Midbrain (tissue), 1 donor: ENCODE measurements at regions not wholly inside any gene's neighbourhood (a gene's known extent, or its start where the extent isn't known, plus 50 kb on each side); places are given as distances from the start of the nearest gene placed in this dataset.
A peak's percentile ranks its signal among the peaks of the same experiment; 100 is the strongest.

Experiments
- DNase-seq: peaks from one replicate; lab custom pipeline; 2025; lab: John Stamatoyannopoulos, UW

DNA sequence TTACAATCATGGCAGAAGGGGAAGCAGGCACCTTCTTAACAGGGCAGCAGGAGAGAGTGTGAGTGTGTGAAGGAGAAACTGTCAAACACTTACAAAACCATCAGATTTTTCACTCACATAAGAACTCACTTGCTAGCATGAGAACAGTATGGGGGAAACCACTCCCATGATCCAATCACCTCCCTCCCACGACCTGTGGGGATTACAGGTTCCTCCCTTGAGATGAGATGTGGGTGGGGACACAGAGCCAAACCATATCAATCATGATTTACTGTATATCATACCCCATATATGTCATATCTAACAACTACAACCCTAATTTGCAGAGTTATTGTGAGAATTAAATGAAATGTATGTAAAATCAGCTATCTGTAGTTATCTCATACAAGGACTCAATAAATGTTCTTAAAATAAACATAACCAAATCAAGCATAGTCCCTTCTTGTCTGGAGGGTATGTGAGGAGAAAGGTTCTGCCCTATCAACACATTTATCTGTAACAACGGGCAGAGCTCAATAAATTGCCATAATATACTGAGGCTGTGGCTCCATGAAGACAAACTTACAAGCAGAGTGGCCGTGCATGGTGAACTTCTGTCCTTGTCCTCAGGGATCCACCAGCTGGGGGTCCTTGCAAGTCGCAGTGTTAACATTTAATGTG, 504.7 kb downstream of the SOX2 start:
- DNase-seq, result no peak

DNA sequence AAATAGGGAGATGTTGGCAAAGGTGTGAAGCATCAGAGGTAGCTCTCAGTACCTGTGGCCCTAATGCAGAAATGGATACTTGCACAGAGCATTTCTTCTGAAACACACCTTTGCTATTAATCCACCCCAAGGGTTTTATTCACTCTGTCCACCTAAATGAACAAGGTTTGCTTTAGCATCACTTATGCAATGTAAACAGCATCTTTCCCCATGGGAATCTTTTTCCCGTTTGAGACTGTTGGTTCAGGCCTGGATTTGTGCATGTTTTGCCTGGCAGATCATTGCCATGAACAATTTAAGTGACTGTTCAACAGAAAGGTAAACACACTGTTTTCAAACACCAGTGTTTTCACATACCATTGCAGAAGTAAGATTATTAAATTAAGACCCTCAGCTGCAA, 508.3 kb downstream of the SOX2 start:
- no peak for DNase-seq

DNA sequence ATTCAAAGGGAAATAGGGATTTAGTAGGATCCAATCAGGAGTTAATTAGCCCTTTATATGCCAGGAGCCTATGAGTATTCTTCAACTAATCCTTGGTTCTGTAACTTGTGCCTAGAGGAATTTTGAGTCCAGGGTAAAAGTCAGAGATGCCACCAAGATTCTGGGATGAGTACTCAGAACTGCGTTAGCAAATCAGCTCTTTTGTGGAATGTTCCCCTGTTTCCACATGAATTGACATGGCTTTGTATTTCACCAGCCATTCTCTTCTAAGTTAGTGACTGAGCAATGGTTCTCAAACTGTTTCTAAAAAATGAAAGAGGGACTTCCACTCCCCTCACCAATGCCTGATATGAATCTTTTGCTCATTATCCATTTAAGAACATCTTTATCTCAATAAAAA, 508.7 kb downstream of the SOX2 start:
- no peak for DNase-seq

DNA sequence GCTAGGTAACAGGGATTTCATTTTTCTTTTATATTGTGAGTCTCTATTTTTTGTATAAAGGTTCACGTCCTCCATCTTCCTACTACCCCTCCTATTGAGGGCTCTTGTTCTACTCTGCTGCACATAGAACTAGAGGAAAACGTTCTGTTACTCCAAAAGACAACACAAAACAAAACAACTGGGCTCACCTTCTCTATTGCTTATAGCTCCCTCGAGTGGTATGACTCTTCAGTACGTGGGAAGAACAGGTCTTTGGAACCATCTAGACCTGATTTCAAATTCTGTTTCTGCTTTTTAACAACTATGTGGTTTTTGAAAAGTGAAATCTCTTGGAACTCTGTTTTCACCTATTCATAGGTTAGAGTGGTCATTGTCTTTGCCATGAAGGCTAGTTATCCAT, 515.3 kb downstream of the SOX2 start:
- DNase-seq, result no peak

DNA sequence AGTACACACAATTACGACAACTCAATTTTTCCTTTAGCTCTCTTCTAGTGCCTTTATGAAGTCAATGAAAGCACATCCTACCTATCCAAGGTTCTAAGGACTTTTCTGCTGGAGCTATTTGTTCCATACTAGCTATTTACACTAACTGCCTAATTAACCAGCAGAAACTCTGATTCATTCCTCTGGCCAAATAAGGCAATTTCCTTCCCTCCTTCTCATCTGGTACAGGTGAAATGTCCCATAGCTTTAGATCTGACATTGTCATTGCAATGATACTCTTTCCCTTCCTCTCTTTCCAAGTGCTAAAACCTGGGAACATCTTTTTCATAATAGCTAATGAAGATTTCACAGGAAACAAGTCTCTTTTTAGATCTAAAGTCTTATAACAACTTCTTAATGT, 521.7 kb downstream of the SOX2 start:
- DNase-seq, result no peak

DNA sequence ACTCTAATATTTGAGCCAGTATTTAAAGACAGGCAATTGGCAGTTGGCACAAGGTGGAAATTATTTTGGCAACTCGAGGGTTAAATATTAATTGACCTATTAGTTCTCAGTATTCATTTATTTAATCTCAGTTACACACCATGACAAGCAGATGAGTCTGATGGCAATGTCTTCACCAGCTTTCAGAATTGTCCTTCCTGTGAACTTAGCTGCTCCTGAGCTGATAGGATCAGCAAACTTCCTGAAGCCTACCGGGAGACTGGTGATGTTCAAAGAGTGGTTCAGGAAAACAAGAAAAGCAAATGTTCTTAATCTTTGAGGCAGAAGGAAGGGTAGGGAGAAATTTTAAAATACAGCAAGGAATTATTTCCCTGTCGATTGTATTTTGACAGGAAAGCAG, 522.2 kb downstream of the SOX2 start:
- DNase-seq, result no peak

DNA sequence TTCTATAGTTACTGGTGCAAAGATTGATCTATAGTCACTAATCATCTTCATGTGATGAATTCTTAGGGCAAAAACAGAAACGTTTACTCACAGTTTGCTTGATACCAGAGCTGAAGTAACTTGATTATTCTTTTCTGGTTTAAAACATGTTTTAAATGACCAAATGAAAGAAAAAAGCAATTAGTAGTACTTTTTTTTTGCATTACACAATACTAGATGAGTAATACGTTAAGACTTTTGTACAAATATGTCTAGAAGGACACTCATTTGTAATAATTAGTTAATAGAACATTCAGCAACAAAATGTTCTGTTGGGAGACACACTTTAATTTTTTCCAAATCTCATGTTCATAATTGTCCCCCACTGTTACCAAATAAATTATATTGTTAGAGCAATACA, 523.2 kb downstream of the SOX2 start:
- no peak for DNase-seq

DNA sequence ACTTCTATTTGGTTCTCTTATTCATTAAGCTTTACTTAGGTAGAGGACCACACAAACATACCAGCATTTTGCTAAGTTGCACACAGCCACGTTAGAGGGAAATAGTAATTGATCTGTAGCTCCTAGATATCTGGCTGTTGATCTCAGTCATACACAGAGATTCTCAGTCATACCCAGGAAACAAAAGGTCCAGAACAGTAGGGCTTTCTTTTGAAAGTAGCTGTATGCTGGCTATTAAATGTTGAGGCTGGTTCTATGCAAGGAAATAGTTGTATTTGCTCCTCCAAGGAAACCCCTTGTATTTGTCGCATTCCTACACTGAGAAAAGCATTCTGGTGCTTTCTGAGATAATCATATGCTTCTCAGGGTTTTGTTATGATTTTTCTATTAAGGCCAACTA, 523.8 kb downstream of the SOX2 start:
- DNase-seq, result peak; percentile 42

DNA sequence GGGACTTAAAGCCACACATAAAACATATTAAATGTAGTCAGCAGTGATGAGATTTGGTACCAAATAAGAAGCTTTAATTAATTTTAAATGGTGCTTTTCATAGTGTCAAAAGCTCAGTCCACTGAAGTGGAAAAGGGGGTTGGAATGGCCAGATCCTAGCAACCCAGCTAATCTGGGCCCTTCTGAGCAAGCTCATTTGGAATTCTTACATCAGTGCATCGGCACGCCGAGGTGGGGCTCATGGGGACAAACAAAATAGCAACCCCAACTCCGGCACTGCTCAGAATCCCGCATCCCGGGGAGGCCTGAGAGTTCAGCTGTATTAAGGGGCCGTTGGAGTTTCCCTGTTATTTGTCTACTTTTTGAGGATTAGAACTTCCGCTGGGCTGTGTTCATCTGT, 526.4 kb downstream of the SOX2 start:
- DNase-seq, result peak; percentile 73

DNA sequence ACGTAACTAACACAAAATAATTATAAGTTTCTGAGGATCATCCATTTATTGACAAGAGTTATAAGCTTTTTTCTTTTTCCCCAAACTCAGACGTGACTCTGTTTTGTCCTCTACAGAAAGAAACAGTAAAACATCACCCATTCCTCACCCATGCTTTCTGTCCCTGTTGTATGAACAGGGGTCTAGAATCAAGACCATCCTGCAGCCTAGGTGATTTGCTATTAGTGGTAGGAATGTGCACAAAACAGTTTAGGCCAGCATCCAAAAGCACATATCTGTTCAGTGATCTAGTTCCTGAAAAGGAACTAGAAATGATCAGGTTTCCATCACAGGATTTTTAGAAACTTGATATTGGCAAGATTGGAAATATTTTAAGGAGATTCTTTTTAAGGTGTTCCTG, 527.6 kb downstream of the SOX2 start:
- no peak for DNase-seq

DNA sequence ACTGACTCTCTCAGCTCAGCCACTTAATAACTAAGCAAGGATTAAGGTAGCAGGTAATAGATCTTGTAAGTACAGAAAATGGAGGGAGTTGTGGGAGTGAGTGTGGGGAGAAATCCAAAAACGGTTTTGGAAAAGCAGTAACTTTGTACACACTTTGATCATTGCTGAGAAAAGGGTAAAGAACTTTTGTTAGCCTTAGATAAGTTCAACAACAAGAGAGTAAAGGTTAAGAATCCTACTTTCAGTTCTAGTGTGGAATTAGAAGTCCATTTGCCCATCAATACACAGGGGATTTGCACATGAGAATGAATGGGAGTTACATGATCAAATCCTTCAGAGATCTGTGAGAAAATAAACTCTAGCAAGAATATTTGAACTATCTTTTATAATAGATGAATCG, 528.7 kb downstream of the SOX2 start:
- DNase-seq, result peak; percentile 38

DNA sequence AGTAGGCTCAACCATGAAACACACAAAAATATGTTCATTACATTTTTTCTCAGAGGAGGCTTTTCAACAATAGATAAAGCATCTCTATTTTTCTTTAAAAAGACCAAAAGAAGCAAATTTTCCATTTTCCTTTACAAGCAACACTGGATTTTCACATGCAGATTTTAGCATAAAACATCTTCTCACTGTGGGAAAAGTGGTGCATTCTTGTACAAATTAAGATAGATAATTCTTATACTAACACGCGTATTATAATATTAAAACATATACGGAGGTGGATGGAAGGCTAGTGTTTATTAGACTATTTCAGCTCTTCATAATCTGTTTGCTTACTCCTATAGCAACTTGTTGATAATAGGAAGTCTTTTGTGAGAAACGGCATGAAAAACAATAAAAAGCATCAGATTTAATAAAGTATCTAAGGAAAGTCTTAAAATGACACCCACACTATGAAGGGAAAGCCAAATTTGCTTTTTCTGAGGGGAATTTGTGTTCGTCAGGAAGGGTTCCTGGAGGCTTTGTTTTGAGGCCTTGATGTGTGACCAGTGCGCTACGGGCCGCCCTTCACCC, 529.6 kb downstream of the SOX2 start:
- DNase-seq, result no peak

DNA sequence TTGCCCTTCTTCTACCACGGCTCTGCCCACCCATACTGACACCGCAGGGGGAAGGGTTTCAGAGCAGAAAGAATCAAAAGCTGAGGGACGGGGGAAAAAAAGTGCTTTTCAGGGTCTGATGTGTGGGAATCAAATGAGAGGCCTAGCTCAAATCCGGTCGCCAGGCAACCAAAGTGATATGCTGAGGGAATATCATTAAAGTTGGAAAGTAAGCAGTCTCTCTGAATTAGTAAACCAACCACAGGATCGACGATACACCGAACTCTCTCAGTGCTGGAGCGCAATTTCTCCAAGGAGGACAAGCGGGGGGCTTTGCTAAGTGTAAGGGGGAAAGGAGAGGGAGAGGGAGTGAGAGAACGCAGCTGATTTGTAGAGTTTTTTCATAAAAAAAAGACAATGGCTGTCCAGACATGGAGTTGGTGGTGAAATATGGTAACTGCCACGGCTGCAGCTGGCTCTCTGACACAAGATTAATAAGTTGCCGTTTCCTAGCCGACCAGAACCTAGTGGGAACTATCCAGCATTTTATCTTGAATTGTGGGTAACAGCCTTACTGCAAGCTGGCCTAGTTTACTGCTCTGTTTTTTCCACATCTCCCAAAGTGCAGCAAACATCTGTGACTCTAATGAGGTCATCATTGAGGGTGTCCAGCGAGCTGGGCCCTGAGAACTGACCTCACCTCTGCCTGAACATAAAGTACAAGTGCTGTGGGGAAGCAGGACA, 530.2 kb downstream of the SOX2 start:
- DNase-seq, result peak; percentile 84

DNA sequence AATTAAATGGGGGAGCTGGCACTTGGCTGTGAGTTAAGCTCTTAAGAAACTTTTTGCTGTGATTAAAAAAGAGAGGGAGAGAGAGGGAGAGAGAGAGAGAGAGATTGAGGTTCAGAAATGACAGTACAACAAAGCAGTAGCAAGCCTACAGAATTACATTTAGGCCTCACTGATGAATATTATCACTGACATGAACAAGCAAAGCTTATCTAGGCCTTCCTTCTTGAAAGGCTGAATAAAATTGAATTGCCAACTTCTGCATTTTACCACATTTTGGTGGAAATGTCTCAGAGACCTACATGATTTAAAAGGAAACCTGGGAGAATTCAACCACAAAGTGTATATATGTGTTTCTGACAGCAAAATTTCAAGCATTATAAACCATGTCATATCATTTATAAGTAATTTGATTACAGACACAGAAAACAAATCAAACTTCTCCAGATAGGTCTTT, 530.8 kb downstream of the SOX2 start:
- DNase-seq, result no peak

DNA sequence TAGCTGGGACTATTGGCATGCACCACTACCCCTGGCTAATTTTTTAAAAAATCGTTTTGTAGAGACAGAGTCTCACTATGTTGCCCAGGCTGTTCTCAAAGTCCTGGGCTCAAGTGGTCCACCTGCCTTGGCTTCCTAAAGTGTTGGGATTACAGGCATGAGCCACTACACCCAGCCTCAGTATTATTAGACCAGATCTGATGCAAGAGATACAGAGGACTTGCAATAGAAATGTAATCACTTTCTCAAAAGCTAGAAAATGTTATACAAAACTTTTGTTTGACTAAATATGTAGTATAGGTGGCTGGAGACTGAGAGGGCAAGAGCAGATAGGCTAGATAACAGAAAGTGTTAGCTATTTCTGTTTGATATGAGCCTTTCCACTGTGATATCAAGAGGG, 531.9 kb downstream of the SOX2 start:
- no peak for DNase-seq

DNA sequence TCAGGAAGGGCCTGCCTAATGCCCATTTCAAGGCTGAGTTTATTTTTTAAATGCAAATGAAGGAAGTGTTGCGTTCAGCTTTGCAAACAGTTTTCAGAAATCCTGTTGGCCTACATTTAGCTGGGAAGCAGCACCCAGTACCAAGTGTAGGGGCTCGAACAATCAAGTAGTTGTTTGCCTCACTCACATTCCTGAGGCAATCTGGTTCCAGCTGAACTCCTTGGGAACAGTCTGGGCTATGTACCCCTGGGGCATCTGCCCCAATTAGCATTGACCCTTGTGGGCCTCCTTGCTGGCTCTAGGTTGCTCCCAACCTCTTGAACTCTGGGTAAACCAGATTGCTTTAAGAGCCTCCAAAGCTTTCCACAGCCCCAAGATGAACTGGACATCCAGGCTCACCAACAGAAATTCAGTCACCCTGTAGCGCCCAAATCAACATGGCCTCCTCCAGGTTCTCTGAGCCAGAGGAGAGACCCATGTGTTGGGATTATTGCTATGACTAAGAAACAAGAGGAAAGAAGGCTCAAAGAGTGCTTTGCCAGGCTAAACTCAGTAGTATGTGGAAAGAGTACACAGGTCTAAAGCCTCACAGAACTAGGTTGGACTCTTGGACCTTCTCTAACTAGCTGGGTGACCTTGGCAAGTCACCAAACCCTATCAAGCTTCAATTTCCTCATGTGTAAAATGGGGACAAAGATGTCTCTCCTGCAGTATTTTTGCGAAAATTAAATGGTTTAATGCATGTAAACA, 532.7 kb downstream of the SOX2 start:
- DNase-seq, result peak; percentile 73

DNA sequence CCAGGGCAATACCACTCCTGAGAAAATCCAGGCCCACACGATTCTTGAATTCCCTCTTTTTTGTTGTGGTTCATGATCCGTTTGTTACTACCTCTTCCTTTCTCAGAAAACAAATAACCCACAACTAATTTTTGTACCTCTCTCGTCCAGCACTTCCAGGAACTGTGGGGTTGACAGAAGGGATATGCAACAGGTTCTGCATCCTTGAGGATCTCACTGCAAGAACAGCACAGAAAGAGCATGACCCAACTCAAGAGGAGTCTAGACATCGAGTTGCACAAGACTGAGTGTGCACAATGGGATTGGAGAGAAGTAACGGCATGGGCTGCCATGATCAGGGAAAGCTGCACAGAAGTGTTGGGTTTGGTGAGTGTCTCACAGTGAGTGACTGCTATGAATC, 533.3 kb downstream of the SOX2 start:
- no peak for DNase-seq

DNA sequence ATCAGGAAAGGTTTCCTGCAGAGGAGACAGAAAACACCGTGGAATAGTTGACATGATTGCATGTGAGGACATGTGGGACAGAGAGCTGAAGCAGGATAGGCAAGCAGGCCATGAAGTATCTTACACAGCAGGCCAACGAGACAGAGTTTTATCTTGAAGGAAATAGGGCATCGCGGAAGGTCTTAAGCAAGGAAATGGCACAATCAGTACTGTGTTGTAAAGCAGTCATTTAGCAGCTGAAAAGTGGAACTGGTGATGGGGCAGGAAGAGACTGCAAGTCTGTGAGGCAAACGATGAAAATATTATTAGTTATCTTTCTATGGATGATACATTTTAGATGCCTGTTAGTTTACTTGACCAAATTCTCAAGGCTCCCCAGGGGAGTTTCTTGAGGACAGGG, 535.1 kb downstream of the SOX2 start:
- DNase-seq, result no peak

DNA sequence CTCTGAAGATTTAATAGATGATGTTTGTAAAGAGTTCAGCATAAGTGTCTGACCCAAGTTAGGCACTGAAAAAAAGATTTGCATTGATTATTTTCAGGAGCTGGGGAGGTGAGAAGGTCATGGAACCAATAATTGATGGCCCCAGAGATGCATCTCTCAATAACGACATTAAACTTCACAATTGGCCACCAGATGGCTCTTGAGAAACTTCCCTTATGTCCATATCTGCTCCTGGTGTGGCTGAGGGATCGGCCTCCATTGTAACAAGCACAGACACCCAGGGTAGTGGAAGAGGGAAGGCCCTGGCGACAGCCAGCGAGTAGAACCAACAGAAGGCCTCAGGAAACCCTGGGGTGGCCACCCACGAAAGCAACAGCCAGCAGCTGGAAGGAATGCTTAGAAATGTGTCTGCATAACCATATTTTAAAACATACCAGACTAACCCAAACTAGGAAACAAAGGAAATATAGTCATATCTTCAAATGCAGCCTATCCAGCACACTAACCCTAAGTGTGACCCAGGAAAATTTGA, 536.7 kb downstream of the SOX2 start:
- DNase-seq, result no peak

DNA sequence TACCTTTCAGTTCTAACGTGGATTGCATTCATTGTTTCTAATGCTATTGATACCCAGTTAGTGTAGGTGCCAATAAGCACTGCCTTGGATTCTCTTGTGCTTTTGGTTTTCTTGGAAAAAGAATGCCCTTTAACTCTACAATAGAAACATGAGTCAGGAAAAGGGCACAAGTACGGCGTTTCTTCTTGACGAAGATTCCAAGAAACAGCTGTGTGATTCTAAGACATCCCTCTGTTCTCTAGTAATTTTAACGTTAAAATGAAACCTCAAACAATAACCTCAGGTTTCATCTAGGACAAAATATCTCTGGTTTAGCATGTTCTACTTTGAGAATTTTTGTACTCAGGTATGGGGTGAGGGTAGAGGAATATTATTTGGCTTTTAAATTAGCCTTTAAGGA, 540.5 kb upstream of the ATP11B start:
- DNase-seq, result no peak

DNA sequence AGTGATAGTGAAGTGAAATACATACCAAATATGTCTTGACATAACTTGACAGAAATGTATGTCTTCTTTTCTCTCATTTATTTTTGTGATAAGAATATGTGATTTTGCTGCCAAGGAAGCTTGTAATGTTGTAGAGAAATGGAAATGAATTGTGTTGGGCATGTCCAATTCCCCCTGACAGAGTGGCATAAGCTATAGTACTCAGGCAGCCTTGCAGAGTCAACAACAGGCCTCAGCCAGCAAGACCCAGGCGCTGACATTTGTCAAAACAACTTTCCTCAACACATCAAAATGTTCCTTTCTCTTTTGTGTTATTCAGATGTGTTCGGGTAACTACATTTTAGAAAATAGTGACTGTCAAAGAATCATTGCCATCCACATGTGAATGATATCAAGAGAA, 538.1 kb upstream of the ATP11B start:
- DNase-seq, result no peak

DNA sequence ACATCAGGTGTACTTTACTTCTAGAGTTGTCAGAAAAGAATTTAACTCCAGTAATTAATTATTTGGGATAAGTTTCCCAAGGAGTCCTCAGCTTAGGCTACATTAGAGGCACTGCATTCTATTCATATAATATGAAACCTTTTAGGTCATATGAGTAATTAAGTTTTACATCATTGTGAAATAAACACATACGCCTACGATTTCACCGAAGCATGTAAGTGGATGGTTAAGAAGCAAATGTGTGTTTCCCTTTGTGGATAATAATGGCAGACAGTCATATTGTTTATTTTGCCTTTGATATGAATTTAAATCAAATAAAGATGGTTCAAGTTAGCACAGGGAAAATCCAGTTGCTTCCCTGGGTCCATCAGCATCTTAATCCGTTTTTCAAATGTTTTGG, 535.9 kb upstream of the ATP11B start:
- no peak for DNase-seq
